GM21786 (cell line): ENCODE measurements at regions not wholly inside any gene's neighbourhood (a gene's known extent, or its start where the extent isn't known, plus 50 kb on each side); places are given as distances from the start of the nearest gene placed in this dataset.
"Not testable (repeated sequence)": the region's sequence is repeated elsewhere in the genome, so short reads cannot be mapped to it uniquely, and the experiment has no call there.

Experiments used
- ATAC-seq: cut with Tn5 transposase; IDR thresholded peaks from one replicate; pipeline ENCODE4 v1.9.1; 2021; ENCODE audit not compliant: unreplicated experiment

- ATAC-seq = peak; percentile 58
These were observed 154.7 kb upstream of the DGKB start for GRCh38 chr7:15057272-15057671.

DNA sequence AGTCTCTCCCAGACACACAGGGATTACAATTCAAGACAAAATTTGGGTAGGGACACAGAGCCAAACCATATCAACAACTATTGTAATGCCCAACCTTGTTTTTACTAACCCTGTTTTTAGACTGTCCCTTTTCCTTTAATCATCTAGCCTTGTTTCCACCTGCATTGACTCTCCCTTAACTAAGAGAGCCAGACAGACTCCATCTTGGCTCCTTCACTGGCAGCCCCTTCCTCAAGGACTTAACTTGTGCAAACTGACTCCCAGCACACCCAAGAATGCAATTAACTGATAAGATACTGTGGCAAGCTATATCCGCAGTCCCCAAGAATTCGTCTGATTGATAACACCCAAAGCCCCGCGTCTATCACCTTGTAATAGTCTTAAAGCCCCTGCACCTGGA, 151.8 kb upstream of the DGKB start:
- not testable (repeated sequence) for ATAC-seq

- no peak for ATAC-seq
These were observed 146.6 kb upstream of the DGKB start for GRCh38 chr7:15049157-15049556.

GRCh38 chr7:15046861-15047260, 144.3 kb upstream of the DGKB start:
- no peak for ATAC-seq

DNA sequence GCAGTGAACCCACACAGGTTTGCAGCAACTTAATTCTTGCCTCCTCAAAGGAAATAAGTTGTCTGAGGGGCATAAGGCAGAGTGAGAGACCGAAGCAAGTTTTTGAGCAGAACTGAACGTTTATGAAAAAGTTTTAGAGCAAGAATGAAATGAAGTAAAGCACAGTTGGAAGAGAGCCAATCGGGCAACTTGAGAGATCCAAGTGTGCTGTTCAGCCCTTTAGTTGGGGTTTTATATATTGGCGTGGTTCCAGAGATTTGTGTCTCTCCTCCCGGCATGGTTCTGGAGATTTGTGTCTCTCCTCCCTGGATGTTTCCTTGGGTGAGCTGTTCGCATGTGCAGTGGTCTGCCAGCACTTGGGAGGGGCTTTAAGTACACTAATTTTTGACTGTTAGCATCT, 141.4 kb upstream of the DGKB start:
- no peak for ATAC-seq

DNA sequence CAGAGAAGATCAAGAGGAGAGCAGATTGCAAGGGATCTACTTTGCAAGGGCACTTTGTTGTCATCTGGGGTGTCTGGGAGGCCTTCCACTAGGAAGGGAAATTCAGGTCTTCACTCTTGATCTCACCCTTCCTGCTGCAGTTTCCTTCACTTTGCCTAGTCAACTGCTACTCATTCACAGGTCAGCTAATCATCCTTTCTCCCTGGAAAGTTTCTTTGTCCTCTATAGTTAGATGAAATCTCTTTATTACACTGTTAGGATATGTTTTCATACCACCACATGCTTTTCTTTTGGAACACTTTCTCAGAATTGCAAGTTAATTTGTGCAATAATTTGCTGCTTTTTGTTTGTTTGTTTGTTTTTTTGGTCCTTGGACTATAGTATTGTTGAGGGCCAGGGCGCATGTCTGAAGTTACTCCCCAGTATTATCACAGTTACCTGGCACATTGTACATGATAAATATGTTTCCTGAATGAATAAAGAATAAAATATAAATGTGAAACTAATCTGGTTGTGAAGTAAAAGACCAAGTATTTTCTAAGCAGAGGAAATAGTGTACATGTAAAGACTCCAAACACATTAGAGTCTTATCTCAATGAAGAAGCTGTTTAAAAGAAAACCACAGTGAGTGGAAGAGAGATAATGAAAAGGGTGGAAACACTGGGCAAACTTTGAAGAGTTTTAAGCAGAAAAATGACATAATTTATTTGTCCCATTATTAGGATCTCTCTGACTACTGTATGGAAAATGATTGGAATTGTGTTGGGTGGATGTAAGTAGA, 139.9 kb upstream of the DGKB start:
- no peak for ATAC-seq

DNA sequence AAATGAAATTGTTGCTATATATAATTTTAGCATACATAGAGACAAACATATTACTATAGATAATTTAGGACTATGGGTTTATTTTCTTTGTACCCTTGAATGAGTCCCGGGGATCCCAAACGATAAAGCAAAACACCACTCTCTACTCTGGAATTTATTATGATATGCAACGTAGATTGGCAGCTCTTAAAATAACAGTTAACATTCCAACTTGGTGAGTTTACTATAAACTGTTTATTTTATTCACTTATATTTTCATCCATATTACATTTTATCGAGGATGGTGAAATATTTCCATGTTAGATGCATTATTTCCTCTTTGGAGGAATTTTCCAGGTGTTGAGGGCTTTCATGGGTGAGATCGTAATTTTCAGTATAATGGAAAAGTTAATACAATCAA, 138.7 kb upstream of the DGKB start:
- no peak for ATAC-seq

DNA sequence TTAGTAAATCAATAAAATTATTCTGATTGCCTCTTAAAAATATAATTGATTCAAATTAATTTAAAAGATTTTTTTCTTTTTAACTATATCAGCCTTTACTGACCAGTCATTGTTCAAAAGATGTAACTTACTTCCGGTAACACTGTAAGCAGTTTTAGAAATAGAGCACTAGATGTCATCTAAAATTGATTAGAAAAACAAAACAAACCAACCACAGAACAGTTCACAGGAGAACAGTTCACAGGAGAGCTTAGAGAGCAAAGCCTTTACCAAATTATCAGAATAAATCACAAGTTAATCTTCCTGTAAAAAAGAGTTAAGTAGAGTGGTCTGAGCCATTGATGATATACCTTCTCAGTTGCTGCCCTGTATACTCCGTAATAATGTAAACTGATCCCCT, 133.3 kb upstream of the DGKB start:
- ATAC-seq = no peak

- ATAC-seq = no peak
These were observed 130.5 kb upstream of the DGKB start for GRCh38 chr7:15033039-15033438.

GRCh38 chr7:15018981-15019380, 116.4 kb upstream of the DGKB start:
- no peak for ATAC-seq

DNA sequence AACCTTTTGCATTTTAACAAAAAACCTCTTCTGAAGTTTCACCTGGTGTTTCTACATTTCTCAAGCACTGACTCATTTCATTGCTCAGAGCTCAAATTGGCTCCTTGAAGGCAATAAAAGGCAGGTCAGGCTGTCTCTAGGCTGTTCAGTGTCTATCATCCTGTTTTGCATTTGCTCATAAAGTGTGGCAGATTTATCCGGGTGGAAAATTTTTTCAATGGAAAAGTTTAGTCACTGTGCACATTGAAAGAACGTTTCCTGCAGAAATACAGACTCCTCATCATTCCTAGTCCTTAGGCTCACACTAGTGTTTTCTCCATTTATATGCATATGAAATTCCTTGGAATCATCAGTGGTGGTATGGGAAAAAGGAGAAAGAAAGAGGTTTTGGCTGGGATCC, 114.2 kb upstream of the DGKB start:
- no peak for ATAC-seq

GRCh38 chr7:15016315-15016667, 113.7 kb upstream of the DGKB start:
- no peak for ATAC-seq

DNA sequence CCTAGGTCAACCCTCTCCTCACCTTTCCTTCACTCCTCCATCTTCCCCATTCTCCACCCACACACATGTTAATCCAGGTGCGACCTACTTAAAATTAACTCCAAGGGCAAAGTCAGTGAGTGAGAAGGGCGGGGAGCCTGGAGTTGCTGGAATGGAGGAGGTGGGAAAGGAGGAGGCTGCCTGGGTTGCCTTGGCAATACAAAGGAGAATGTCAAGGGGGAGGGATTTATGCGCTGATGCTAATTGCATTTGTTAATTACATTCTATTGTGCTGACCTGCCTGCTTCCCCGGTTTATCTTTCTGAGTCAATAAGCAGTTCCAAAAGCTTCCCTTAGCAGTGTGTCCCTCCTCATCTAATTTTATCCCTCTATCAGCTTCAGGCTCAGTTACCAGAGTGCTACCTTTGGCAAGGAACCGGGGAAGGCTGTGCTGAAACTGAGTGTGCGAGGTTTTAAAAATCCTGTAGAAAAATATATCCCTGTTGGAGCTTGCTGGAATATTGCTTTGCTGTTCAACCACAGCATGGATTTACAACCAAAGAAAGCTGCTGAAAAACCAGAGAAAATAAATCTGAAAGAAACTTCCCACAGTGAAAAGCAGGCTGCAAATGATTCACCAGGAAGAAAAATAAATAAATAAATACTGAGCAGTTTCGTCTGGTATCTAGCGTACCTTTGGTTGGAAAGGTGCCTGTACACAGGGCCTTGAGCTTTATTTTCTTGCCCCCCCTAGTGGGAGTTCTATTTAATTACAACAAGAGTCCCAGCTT, 113.2 kb upstream of the DGKB start:
- peak; percentile 94 for ATAC-seq

GRCh38 chr7:15012135-15012534, 109.6 kb upstream of the DGKB start:
- no peak for ATAC-seq

- ATAC-seq = no peak
These were observed 108.7 kb upstream of the DGKB start for GRCh38 chr7:15011289-15011688.

GRCh38 chr7:15007507-15007906, 105.0 kb upstream of the DGKB start:
- no peak for ATAC-seq

- no peak for ATAC-seq
These were observed 103.1 kb upstream of the DGKB start for GRCh38 chr7:15005672-15006071.

DNA sequence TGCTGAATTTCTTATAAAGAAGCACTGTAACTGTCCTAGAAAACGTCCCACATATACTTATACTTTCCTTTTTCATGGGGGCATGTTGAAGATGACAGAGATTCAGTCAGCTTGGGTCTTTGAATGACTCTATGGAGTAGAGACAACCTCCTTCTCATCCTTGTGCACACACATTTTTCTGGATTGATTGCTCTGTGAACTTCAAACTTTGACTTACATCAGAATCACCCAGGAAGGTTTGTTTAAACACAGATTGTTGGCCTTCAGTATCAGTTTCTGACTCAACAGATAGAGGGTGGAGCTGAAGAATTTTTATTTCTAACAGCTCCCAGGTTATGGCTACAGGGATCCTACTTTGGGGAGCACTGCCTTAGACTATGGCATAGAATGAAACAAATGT, 97.6 kb upstream of the DGKB start:
- ATAC-seq = no peak

DNA sequence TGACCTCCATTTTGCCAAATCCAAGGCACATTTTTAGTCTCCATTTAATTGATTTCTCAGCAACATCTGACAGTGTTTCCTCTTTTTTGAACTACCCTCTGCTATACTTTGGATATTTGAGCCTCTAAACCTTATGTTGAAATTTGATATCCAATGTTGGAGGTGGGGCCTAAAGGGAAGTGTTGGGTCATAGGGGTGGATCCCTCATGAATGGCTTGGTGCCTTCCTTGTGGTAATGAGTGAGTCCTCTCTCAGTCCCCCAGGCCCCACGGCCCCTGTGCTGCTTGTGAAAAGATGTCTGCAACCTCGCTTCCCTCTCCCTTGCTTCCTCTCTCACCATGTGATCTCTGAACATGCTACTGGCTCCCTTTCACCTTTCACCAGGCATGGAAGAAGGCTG, 96.8 kb upstream of the DGKB start:
- ATAC-seq = no peak

DNA sequence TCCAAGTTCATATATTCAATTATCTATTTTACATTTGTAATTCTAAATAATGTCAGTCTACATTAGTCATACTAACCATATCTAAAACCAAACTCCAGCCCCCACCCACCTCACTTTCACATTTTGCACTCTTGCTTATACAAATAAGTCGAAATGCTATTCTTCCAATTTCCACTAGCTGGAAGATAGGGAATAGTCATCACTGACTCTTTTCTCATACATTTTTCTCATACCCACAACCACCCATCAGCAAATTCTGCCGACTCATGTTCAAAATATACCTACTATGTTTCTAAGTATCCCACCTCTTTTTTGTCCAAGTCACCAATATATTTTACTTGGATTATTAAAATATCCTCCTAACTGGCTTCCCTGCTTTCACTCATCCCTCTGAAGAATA, 93.2 kb upstream of the DGKB start:
- no peak for ATAC-seq

GRCh38 chr7:14988941-14989340, 86.4 kb upstream of the DGKB start:
- no peak for ATAC-seq

DNA sequence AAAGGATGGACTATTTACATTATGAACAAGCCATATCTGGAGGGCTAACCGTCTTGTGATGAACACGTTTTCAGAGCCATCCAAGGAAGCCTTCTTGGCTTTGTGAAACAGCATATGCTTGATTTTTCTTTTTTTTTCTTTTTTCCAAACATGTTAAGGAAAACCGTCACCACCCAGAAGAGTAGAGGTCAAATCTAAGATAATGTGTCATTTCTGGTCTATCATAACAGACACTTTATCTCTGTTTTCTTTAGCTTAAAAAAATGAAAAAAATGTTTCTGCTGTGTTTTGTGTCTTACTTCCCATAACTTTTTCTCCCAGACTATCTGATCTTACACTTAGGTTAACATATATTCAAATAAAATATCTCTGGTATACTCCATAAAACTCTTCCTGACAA, 76.1 kb upstream of the DGKB start:
- ATAC-seq = no peak

- ATAC-seq = no peak
These were observed 72.1 kb upstream of the DGKB start for GRCh38 chr7:14974688-14975087.
